Liver (tissue), 8 donors: ENCODE measurements at regions not wholly inside any gene's neighbourhood (a gene's known extent, or its start where the extent isn't known, plus 50 kb on each side); places are given as distances from the start of the nearest gene placed in this dataset.

ENCODE experiments used
- DNase-seq: peaks from one replicate; pipeline ENCODE4 v3.0.0-alpha.2; 2017; ENCODE audit warnings: low spot score
- H3K27ac ChIP-seq, 2 donors: one replicate each; pipeline ENCODE4 v1.7.0; 2013; ENCODE audit warnings: inconsistent platforms in 2 of 2, low read length in 2 of 2, control low read depth in 1 of 2, low read depth in 1 of 2, mild to moderate bottlenecking in 1 of 2
- H3K27me3 ChIP-seq, 4 donors: one replicate each; pipeline versions ENCODE4 v1.6.1 to v1.7.0; 2013; ENCODE audit warnings: low read length in 3 of 4, inconsistent platforms in 1 of 4, mild to moderate bottlenecking in 1 of 4, moderate library complexity in 1 of 4; ENCODE audit not compliant: control insufficient read depth in 4 of 4, insufficient read depth in 4 of 4
- H3K36me3 ChIP-seq, 4 donors: one replicate each; pipeline versions ENCODE4 v1.6.1 to v1.7.0; 2013; ENCODE audit warnings: low read length in 3 of 4, mild to moderate bottlenecking in 3 of 4, low read depth in 1 of 4, moderate library complexity in 1 of 4; ENCODE audit not compliant: control insufficient read depth in 4 of 4, insufficient read depth in 3 of 4
- H3K4me1 ChIP-seq, 4 donors: one replicate each; pipeline versions ENCODE4 v1.6.1 to v1.7.0; 2013; ENCODE audit warnings: low read length in 3 of 4, mild to moderate bottlenecking in 3 of 4, moderate library complexity in 1 of 4; ENCODE audit not compliant: control insufficient read depth in 4 of 4, insufficient read depth in 4 of 4
- H3K4me3 ChIP-seq, 3 donors: one replicate each; pipeline versions ENCODE4 v1.6.1 to v1.7.0; 2013; ENCODE audit warnings: low read length in 3 of 3, control low read depth in 1 of 3, low read depth in 1 of 3, mild to moderate bottlenecking in 1 of 3
- H3K9ac ChIP-seq, 2 donors: one replicate each; pipeline ENCODE4 v1.7.0; 2013; ENCODE audit warnings: low read length in 2 of 2, mild to moderate bottlenecking in 2 of 2, moderate library complexity in 2 of 2, control low read depth in 1 of 2, low read depth in 1 of 2
- H3K9me3 ChIP-seq, 4 donors: one replicate each; pipeline versions ENCODE4 v1.6.1 to v1.7.0; 2013; ENCODE audit warnings: low read length in 3 of 4; ENCODE audit not compliant: control insufficient read depth in 4 of 4
- ATF3 ChIP-seq: IDR thresholded peaks from 2 replicates; pipeline ENCODE4 v1.6.1; 2016; ENCODE audit warnings: antibody characterized with exemption
- CTCF ChIP-seq: fragments of 150-350 bp; IDR thresholded peaks from 2 replicates; pipeline ENCODE4 v1.5.1; 2017; ENCODE audit warnings: improper control_type of control experiment, low read depth, low read length; ENCODE audit not compliant: missing input control
- EGR1 ChIP-seq, 2 donors: IDR thresholded peaks; 2 replicates each; pipeline ENCODE4 v1.6.1; 2016 to 2018; ENCODE audit warnings: antibody characterized with exemption in 2 of 2, low read depth in 2 of 2
- FOXA2 ChIP-seq: IDR thresholded peaks from 2 replicates; pipeline ENCODE4 v1.6.1; 2016; ENCODE audit warnings: antibody characterized with exemption
- GABPA ChIP-seq, 2 donors: IDR thresholded peaks in 1 of 2; conservative IDR thresholded peaks in 1 of 2; 2 replicates each; pipeline ENCODE4 v1.6.1; 2016; ENCODE audit warnings: antibody characterized with exemption in 2 of 2, mild to moderate bottlenecking in 1 of 2, moderate library complexity in 1 of 2
- HNF4A ChIP-seq, 2 donors: conservative IDR thresholded peaks; 2 replicates each; pipeline ENCODE4 v1.6.1; 2016; ENCODE audit warnings: antibody characterized with exemption in 2 of 2, mild to moderate bottlenecking in 2 of 2
- HNF4G ChIP-seq: IDR thresholded peaks from 2 replicates; pipeline ENCODE4 v1.6.1; 2016; ENCODE audit warnings: antibody characterized with exemption
- JUND ChIP-seq, 2 donors: IDR thresholded peaks; 2 replicates each; pipeline ENCODE4 v1.6.1; 2016; ENCODE audit warnings: antibody characterized with exemption in 2 of 2
- MAX ChIP-seq: IDR thresholded peaks from 2 replicates; pipeline ENCODE4 v1.6.1; 2016; ENCODE audit warnings: antibody characterized with exemption
- RAD21 ChIP-seq, 2 donors: IDR thresholded peaks; 2 replicates each; pipeline ENCODE4 v1.6.1; 2016; ENCODE audit warnings: antibody characterized with exemption in 2 of 2, mild to moderate bottlenecking in 2 of 2
- REST ChIP-seq: IDR thresholded peaks from 2 replicates; pipeline ENCODE4 v1.6.1; 2016; ENCODE audit warnings: antibody characterized with exemption, mild to moderate bottlenecking
- RXRA ChIP-seq, 2 donors: IDR thresholded peaks; 2 replicates each; pipeline ENCODE4 v1.6.1; 2017 to 2018; ENCODE audit warnings: antibody characterized with exemption in 2 of 2, mild to moderate bottlenecking in 1 of 2
- SP1 ChIP-seq: IDR thresholded peaks from 2 replicates; pipeline ENCODE4 v1.6.1; 2018; ENCODE audit warnings: antibody characterized with exemption, mild to moderate bottlenecking
- TAF1 ChIP-seq: conservative IDR thresholded peaks from 2 replicates; pipeline ENCODE4 v1.6.1; 2016; ENCODE audit warnings: antibody characterized with exemption, mild to moderate bottlenecking
- YY1 ChIP-seq: IDR thresholded peaks from 2 replicates; pipeline ENCODE4 v1.6.1; 2016; ENCODE audit warnings: antibody characterized with exemption, mild to moderate bottlenecking
- ZBTB33 ChIP-seq: IDR thresholded peaks from 2 replicates; pipeline ENCODE4 v1.6.1; 2016; ENCODE audit warnings: antibody characterized with exemption
- WGBS: extraction: QIAGEN DNeasy Blood & Tissue Kit; methylation state at CpG from one replicate; pipeline ENCODE4 v1.1.7; 2013; 5-methylcytosine and 5-hydroxymethylcytosine counted together
- donor health status: healthy.
- donor health status: healthy.
- donor health status: healthy.
- donor health status: healthy.
- donor health status: healthy.

GRCh38 chr22:48554893-48555572 lies 1272.6 kb downstream of the BRD1 start (continued):
- TF ChIP-seq SP1 = no peak

- Histone ChIP-seq H3K4me3 (no peak overlapping the region), H3K9ac (no peak overlapping the region), H3K4me1 (no peaks in the 10 kb centered on the region), H3K27ac (no peak overlapping the region), H3K9me3 (no peaks in the 10 kb centered on the region), H3K36me3 (no peaks in the 10 kb centered on the region), H3K27me3 (peaks cover 0 to 2% (median 0%) of the 10 kb centered on the region in 4 donors)
- DNase-seq = no peak
- 84% methylated on average over 22 of the region's 22 CpGs for WGBS
- TF ChIP-seq SP1 = no peak
- TF ChIP-seq ZBTB33 = no peak
- no peak for TF ChIP-seq HNF4G
- TF ChIP-seq CTCF = no peak
- TF ChIP-seq YY1 = no peak
Measured at GRCh38 chr22:48553694-48554308, 1273.9 kb downstream of the BRD1 start.

GRCh38 chr22:48553119-48553518 lies 1274.6 kb downstream of the BRD1 start:
- Histone ChIP-seq H3K4me3 (no peak overlapping the region), H3K9me3 (no peaks in the 10 kb centered on the region), H3K27ac (no peak overlapping the region), H3K27me3 (peaks cover 0 to 2% (median 0%) of the 10 kb centered on the region in 4 donors), H3K36me3 (no peaks in the 10 kb centered on the region), H3K9ac (no peak overlapping the region), H3K4me1 (no peaks in the 10 kb centered on the region)
- WGBS = 67% methylated on average over 11 of the region's 11 CpGs
- DNase-seq = no peak
- TF ChIP-seq HNF4A (conservative IDR thresholded peaks at IDR 0.05) (no peak), FOXA2 (no peak), ZBTB33 (no peak), REST (no peak), HNF4G (no peak), MAX (no peak), SP1 (no peak), RAD21 (IDR thresholded peaks at IDR 0.05) (no peak), ATF3 (no peak), JUND (IDR thresholded peaks at IDR 0.05) (no peak), YY1 (no peak), GABPA (IDR thresholded peaks at IDR 0.05 in 1 of 2, conservative IDR thresholded peaks at IDR 0.05 in 1 of 2) (no peak), TAF1 (no peak), RXRA (IDR thresholded peaks at IDR 0.05) (no peak), EGR1 (IDR thresholded peaks at IDR 0.05; ENCODE audit: low read depth in 2 of 2) (no peak), CTCF (no peak)
